Lower leg skin (tissue), 3 donors: ENCODE measurements at regions not wholly inside any gene's neighbourhood (a gene's known extent, or its start where the extent isn't known, plus 50 kb on each side); places are given as distances from the start of the nearest gene placed in this dataset.

ENCODE experiments used
- POLR2A ChIP-seq, 2 donors: fragments of 450-650 bp; IDR thresholded peaks; one replicate each; pipeline ENCODE4 v1.6.1; 2016 to 2017; ENCODE audit warnings: antibody characterized with exemption in 2 of 2, mild to moderate bottlenecking in 1 of 2, moderate library complexity in 1 of 2
- TF ChIP-seq, protein P1 (sequence below), 3 donors: fragments of 450-650 bp; IDR thresholded peaks; one replicate each; pipeline ENCODE4 v1.5.1; 2016; ENCODE audit warnings: antibody characterized with exemption in 3 of 3, mild to moderate bottlenecking in 3 of 3, moderate library complexity in 2 of 3

- TF ChIP-seq, protein P1, sequence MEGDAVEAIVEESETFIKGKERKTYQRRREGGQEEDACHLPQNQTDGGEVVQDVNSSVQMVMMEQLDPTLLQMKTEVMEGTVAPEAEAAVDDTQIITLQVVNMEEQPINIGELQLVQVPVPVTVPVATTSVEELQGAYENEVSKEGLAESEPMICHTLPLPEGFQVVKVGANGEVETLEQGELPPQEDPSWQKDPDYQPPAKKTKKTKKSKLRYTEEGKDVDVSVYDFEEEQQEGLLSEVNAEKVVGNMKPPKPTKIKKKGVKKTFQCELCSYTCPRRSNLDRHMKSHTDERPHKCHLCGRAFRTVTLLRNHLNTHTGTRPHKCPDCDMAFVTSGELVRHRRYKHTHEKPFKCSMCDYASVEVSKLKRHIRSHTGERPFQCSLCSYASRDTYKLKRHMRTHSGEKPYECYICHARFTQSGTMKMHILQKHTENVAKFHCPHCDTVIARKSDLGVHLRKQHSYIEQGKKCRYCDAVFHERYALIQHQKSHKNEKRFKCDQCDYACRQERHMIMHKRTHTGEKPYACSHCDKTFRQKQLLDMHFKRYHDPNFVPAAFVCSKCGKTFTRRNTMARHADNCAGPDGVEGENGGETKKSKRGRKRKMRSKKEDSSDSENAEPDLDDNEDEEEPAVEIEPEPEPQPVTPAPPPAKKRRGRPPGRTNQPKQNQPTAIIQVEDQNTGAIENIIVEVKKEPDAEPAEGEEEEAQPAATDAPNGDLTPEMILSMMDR (IDR thresholded peaks at IDR 0.05): no peak
- TF ChIP-seq POLR2A (IDR thresholded peaks at IDR 0.05): no peak
Observed at GRCh38 chr18:45352874-45353273, 262.4 kb upstream of the SLC14A2 start.
